Bronchial epithelial cell (primary cell): ENCODE measurements at regions not wholly inside any gene's neighbourhood (a gene's known extent, or its start where the extent isn't known, plus 50 kb on each side); places are given as distances from the start of the nearest gene placed in this dataset.

ENCODE experiments used
- DNase-seq: peaks from one replicate; pipeline ENCODE4 v3.0.0-alpha.2; 2010; ENCODE audit warnings: low read depth
- FAIRE-seq: peaks from 2 replicates; lab custom pipeline; 2011; peaks lifted over from hg19 to GRCh38; lab: Jason Lieb, UNC
- H3K27me3 ChIP-seq: 2 replicates; pipeline ENCODE4 v1.5.1; 2011; ENCODE audit warnings: low read length; ENCODE audit not compliant: control insufficient read depth, insufficient read depth
- H3K36me3 ChIP-seq: 2 replicates; pipeline ENCODE4 v1.5.1; 2011; ENCODE audit warnings: low read length; ENCODE audit not compliant: control insufficient read depth, insufficient read depth
- H3K4me3 ChIP-seq: 2 replicates; pipeline ENCODE4 v1.5.1; 2011; ENCODE audit warnings: mild to moderate bottlenecking, low read depth, low read length, control low read depth
- TF ChIP-seq, protein P1 (sequence below): IDR thresholded peaks from 2 replicates; pipeline ENCODE4 v1.5.1; 2011; ENCODE audit warnings: mild to moderate bottlenecking, moderate library complexity, low read length, control low read depth, inconsistent platforms; ENCODE audit not compliant: insufficient read depth, severe bottlenecking

DNA sequence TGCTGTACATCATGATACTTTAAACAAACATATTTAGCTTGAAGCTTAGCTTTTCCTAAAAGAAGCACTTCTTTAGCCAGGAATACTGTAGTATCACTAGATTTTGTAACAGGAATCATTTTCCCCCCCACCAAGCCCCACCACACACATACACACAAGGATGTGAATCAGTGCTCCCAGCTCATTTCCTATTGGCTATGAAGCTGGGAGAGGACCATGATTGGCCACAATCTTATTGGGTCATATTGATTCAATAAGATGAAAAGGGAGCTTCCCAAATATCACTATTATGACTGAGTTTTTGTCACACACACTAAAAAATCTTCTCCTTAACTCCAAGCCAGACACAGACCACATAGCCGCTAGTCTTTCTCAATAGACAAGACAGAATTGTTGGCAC lies 140.5 kb upstream of the TNFAIP3 start:
- Histone ChIP-seq H3K36me3 (no peaks in the 10 kb centered on the region), H3K27me3 (no peaks in the 10 kb centered on the region), H3K4me3 (no peak overlapping the region)
- TF ChIP-seq, protein P1, sequence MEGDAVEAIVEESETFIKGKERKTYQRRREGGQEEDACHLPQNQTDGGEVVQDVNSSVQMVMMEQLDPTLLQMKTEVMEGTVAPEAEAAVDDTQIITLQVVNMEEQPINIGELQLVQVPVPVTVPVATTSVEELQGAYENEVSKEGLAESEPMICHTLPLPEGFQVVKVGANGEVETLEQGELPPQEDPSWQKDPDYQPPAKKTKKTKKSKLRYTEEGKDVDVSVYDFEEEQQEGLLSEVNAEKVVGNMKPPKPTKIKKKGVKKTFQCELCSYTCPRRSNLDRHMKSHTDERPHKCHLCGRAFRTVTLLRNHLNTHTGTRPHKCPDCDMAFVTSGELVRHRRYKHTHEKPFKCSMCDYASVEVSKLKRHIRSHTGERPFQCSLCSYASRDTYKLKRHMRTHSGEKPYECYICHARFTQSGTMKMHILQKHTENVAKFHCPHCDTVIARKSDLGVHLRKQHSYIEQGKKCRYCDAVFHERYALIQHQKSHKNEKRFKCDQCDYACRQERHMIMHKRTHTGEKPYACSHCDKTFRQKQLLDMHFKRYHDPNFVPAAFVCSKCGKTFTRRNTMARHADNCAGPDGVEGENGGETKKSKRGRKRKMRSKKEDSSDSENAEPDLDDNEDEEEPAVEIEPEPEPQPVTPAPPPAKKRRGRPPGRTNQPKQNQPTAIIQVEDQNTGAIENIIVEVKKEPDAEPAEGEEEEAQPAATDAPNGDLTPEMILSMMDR, result no peak
- no peak for DNase-seq
- FAIRE-seq, result no peak

DNA sequence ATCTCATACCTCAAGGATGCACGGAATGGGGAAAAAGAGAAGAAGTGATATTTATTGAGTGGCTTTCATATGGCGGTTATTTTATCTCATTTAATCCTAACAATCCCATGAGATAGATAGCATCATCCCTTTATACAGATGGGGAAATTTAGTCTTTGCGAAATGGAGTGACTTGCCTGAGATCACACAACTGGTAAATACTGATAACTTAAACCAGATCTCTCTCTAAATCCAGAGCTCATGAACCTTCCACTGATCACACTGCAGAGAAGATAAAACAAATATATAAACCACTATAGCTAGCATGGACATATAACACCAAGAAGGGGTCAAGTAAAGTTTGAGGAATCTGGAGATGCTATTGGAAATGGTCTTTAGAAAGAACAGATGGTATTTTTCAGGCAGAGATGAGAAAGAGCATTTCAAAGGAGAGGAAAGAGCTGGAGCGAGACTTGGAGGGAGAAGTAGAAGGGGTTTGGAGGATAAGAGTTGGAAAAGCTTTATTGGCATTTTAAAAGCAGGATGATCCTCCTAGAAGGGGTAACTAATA lies 139.8 kb upstream of the TNFAIP3 start:
- no peaks in the 10 kb centered on the region for H3K27me3 ChIP-seq
- no peaks in the 10 kb centered on the region for H3K36me3 ChIP-seq
- FAIRE-seq (no peak), DNase-seq (no peak)
- no peak overlapping the region for H3K4me3 ChIP-seq
- TF ChIP-seq, protein P1, result no peak

DNA sequence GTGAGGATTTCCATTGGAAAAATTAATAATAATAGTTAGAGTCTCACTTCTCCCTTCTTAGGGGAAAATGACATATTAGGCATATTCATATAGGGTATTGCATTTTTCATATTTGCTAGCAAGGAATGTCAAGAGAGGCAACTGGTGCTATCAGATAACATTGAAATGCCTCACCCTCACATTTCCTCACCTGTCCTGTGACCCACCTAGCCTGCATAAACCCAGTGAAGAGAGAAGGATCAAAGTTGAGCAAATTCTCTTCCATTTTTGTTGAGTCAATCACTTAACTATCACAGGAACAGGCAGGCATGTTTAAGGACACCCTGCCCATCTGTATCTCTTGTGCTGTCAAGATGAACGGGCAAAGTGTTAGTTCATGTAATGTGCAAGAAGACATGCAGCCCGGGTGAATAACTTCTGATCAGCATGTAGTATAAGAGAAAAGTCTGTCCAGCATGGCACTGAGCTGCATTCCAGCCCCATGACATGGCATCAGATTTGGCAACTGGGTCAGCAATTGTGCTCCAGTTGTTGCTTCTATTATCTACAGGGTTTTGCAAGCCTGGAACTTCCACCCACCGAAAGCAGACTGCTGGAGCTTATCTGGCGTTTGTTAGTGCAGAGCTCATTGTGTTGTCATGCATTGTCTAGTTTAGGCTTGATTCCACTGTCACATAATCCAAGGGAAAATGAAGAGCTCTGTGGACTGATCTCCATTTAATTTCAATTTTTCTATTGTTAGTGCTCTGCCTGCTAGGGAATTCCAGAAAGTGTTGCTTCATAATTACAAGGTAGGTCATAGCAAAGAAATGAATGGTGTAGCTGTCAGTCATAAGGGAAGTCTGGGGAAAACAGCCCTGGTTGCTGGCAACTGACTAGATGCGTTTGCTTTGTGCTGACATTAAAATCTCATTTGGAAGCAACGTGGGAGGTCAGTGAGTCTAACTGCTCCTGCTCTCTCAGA lies 138.4 kb upstream of the TNFAIP3 start:
- DNase-seq (peak; percentile 97), FAIRE-seq (peak; percentile 97)
- TF ChIP-seq, protein P1, result no peak

DNA sequence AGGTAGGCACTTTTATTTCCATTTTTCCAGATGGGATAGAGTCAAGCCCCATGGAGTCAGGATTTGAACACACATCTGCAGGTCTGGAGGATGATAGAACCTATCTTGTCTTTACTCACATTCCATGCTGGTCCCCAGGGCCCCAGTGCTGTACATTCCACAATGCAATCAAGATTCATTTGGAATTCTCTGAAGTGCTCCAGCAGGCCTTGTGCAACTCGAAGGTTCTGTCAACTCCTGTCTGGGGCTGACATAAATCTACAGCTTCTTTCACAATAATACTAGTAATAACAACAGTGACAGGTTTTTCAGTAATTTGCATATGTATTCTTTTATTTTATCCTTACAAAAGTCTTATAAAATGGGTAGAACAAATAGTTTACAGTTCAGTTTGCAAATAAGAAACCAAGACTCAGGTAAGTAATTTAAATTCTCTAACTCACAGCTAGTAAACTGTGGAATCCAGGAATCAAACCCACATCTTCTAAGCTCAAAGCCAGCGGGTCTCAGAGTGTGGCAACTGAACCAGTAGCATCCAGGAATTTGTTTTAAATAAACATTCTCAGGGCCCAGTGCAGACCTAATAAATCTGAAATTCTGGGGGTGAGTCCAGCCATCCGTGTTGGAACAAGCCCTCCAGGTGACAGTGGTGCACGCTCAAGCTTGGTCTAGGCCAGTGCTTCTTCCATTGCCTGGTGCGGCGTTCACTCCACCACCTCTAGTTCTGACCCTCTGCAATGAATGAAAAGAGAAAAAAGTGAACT lies 137.0 kb upstream of the TNFAIP3 start:
- DNase-seq (peak; percentile 32), FAIRE-seq (no peak)
- no peaks in the 10 kb centered on the region for H3K36me3 ChIP-seq
- H3K4me3 ChIP-seq, result no peak overlapping the region
- no peaks in the 10 kb centered on the region for H3K27me3 ChIP-seq
- TF ChIP-seq, protein P1, result no peak

More for the DNA sequence above, 138.4 kb upstream of the TNFAIP3 start:
- no peaks in the 10 kb centered on the region for H3K27me3 ChIP-seq
- H3K4me3 ChIP-seq, result no peak overlapping the region
- H3K36me3 ChIP-seq, result no peaks in the 10 kb centered on the region

DNA sequence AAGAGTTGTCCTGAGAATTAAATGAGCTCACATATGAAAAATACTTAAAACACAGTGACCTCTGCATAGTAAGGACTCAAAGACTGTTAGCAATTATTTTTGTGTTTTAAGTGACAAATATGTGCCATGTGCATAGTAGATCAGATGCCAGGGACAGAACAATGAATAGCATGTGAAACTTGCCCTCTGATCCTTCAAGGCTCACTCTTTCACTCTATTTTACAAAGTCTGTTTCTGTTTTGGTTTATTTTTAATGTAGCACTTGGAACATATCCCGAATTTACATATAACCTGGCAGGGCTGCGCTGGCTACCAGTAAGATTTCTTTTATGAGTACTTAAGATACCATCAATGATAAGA lies 135.5 kb upstream of the TNFAIP3 start:
- Histone ChIP-seq H3K27me3 (no peaks in the 10 kb centered on the region), H3K36me3 (no peaks in the 10 kb centered on the region), H3K4me3 (no peak overlapping the region)
- no peak for FAIRE-seq
- no peak for DNase-seq
- TF ChIP-seq, protein P1, result no peak
